PFSK-1 (cell line): ENCODE measurements at regions not wholly inside any gene's neighbourhood (a gene's known extent, or its start where the extent isn't known, plus 50 kb on each side); places are given as distances from the start of the nearest gene placed in this dataset.

Experiments
- FOXP2 ChIP-seq: optimal IDR thresholded peaks from 2 replicates; pipeline ENCODE3; 2011; ENCODE audit warnings: borderline replicate concordance, control low read depth, inconsistent platforms; ENCODE audit not compliant: insufficient read depth; ENCODE audit errors: extremely low read length, extremely low read depth
- POLR2AphosphoS5 ChIP-seq: IDR thresholded peaks from 2 replicates; pipeline ENCODE4 v1.6.1; 2012; ENCODE audit warnings: low read depth, mild to moderate bottlenecking, control low read depth, low read length, moderate library complexity
- REST ChIP-seq, 2 experiments: IDR thresholded peaks; 2 replicates each; pipeline versions ENCODE4 v1.6.1 to v1.8.0; 2011 to 2012; ENCODE audit warnings: low read depth in 2 of 2, low read length in 2 of 2, control low read depth in 1 of 2, inconsistent platforms in 1 of 2, mild to moderate bottlenecking in 1 of 2, moderate library complexity in 1 of 2; ENCODE audit not compliant: insufficient read depth in 1 of 2
- SIN3A ChIP-seq: IDR thresholded peaks from 2 replicates; pipeline ENCODE4 v1.6.1; 2012; ENCODE audit warnings: mild to moderate bottlenecking, low read length, moderate library complexity, borderline replicate concordance; ENCODE audit not compliant: insufficient read depth
- TAF1 ChIP-seq: IDR thresholded peaks from 2 replicates; pipeline ENCODE4 v1.6.1; 2012; ENCODE audit warnings: low read length, control low read depth, borderline replicate concordance; ENCODE audit not compliant: insufficient read depth

- no peak for TF ChIP-seq REST (IDR thresholded peaks at IDR 0.05; ENCODE audit: insufficient read depth in 1 of 2, low read depth in 2 of 2, low read length in 2 of 2)
- no peak for TF ChIP-seq SIN3A
- TF ChIP-seq TAF1 = no peak
- TF ChIP-seq POLR2AphosphoS5 = no peak
- no peak for TF ChIP-seq FOXP2
These were observed 491.9 kb upstream of the ROBO1 start for GRCh38 chr3:80259736-80260135.

GRCh38 chr3:80252113-80252512 lies 484.3 kb upstream of the ROBO1 start:
- TF ChIP-seq REST (IDR thresholded peaks at IDR 0.05; ENCODE audit: insufficient read depth in 1 of 2, low read depth in 2 of 2, low read length in 2 of 2) = no peak
- TF ChIP-seq SIN3A = no peak
- no peak for TF ChIP-seq FOXP2
- no peak for TF ChIP-seq POLR2AphosphoS5
- no peak for TF ChIP-seq TAF1

- TF ChIP-seq POLR2AphosphoS5 (no peak), REST (IDR thresholded peaks at IDR 0.05; ENCODE audit: insufficient read depth in 1 of 2, low read depth in 2 of 2, low read length in 2 of 2) (no peak)
These were observed 480.0 kb upstream of the ROBO1 start for GRCh38 chr3:80247766-80248165.

GRCh38 chr3:80244390-80244789 lies 476.6 kb upstream of the ROBO1 start:
- no peak for TF ChIP-seq TAF1

GRCh38 chr3:80241791-80242190 lies 474.0 kb upstream of the ROBO1 start:
- TF ChIP-seq POLR2AphosphoS5 = no peak
- no peak for TF ChIP-seq SIN3A
- no peak for TF ChIP-seq TAF1
- TF ChIP-seq FOXP2 = no peak
- no peak for TF ChIP-seq REST (IDR thresholded peaks at IDR 0.05; ENCODE audit: insufficient read depth in 1 of 2, low read depth in 2 of 2, low read length in 2 of 2)
